SK-N-SH (cell line): ENCODE measurements at regions not wholly inside any gene's neighbourhood (a gene's known extent, or its start where the extent isn't known, plus 50 kb on each side); places are given as distances from the start of the nearest gene placed in this dataset.

Experiments used
- CTCF ChIA-PET: fragments of 300-600, 350-600 bp; formaldehyde crosslinking; extraction: SDS; loops from one replicate; lab custom pipeline; 2021; lab: Yijun Ruan, JAX
- POLR2A ChIA-PET: fragments of 350-600 bp; sonication (Branson Sonifier 250); formaldehyde crosslinking; extraction: SDS; loops from one replicate; lab custom pipeline; 2020; ENCODE audit warnings: antibody characterized with exemption, inconsistent platforms; lab: Yijun Ruan, JAX
- DNase-seq: peaks from one replicate; pipeline ENCODE4 v3.0.0; 2012
- H2AFZ ChIP-seq: fragments of 200-600 bp; sonication (generic); 2 replicates; pipeline ENCODE4 v1.8.1; 2016; ENCODE audit warnings: antibody characterized with exemption, mild to moderate bottlenecking, low read depth
- H3F3A ChIP-seq: fragments of 200-600 bp; sonication (generic); replicated peaks from 2 replicates; pipeline ENCODE3; 2016; ENCODE audit warnings: antibody characterized with exemption, mild to moderate bottlenecking; ENCODE audit not compliant: insufficient read depth
- H3K27ac ChIP-seq, 2 experiments: fragments of 200-500 bp in 1 of 2; fragments of 200-600 bp in 1 of 2; sonication (Bioruptor generic) in 1 of 2; sonication (generic), shearing (Covaris generic) in 1 of 2; 2 replicates each; pipeline versions ENCODE4 v1.5.1 to v1.6.1; 2014 to 2016; ENCODE audit warnings: low read depth in 2 of 2, inconsistent platforms in 1 of 2, low read length in 1 of 2, mild to moderate bottlenecking in 1 of 2, mixed read lengths in 1 of 2
- H3K27me3 ChIP-seq: fragments of 200-600 bp; sonication (generic), shearing (Covaris generic); 2 replicates; pipeline ENCODE4 v1.6.1; 2016; ENCODE audit warnings: mixed run types; ENCODE audit not compliant: insufficient read depth
- H3K36me3 ChIP-seq, 2 experiments: fragments of 200-500 bp in 1 of 2; fragments of 200-600 bp in 1 of 2; sonication (Bioruptor generic) in 1 of 2; sonication (generic) in 1 of 2; replicated peaks in 1 of 2; 2 replicates each; pipeline versions ENCODE3 to v1.5.1; 2014 to 2016; ENCODE audit warnings: low read length in 1 of 2, mild to moderate bottlenecking in 1 of 2; ENCODE audit not compliant: insufficient read depth in 2 of 2, control insufficient read depth in 1 of 2
- H3K4me1 ChIP-seq, 2 experiments: fragments of 200-500 bp in 1 of 2; fragments of 200-600 bp in 1 of 2; sonication (Bioruptor generic) in 1 of 2; sonication (generic), shearing (Covaris generic) in 1 of 2; 2 replicates each; pipeline versions ENCODE4 v1.5.1 to v1.6.1; 2014 to 2016; ENCODE audit warnings: low read depth in 1 of 2, low read length in 1 of 2, mixed run types in 1 of 2; ENCODE audit not compliant: insufficient read depth in 2 of 2, control insufficient read depth in 1 of 2
- H3K4me2 ChIP-seq: fragments of 200-600 bp; sonication (generic), shearing (Covaris generic); 2 replicates; pipeline ENCODE4 v1.6.1; 2017; ENCODE audit warnings: mixed run types
- H3K4me3 ChIP-seq, 2 experiments: fragments of 200-500 bp in 1 of 2; fragments of 200-600 bp in 1 of 2; sonication (Bioruptor generic) in 1 of 2; sonication (generic), shearing (Covaris generic) in 1 of 2; 2 replicates each; pipeline versions ENCODE4 v1.5.1 to v1.8.1; 2014 to 2016; ENCODE audit warnings: low read depth in 2 of 2, inconsistent platforms in 1 of 2, low read length in 1 of 2, mild to moderate bottlenecking in 1 of 2, mixed read lengths in 1 of 2, moderate library complexity in 1 of 2
- H3K79me2 ChIP-seq: fragments of 200-600 bp; sonication (generic); 2 replicates; pipeline ENCODE4 v1.8.1; 2017; ENCODE audit warnings: mild to moderate bottlenecking; ENCODE audit not compliant: insufficient read depth
- H3K9ac ChIP-seq: fragments of 200-600 bp; sonication (generic); 2 replicates; pipeline ENCODE4 v1.6.1; 2017; ENCODE audit warnings: mixed run types
- H3K9me2 ChIP-seq: fragments of 200-600 bp; sonication (generic); 2 replicates; pipeline ENCODE4 v1.6.1; 2017; ENCODE audit warnings: mixed run types
- H3K9me3 ChIP-seq: fragments of 200-600 bp; sonication (generic); 2 replicates; pipeline ENCODE4 v1.6.1; 2017; ENCODE audit warnings: mixed run types, mild to moderate bottlenecking, moderate library complexity
- H4K20me1 ChIP-seq: fragments of 200-600 bp; sonication (generic); 2 replicates; pipeline ENCODE4 v1.6.1; 2017; ENCODE audit warnings: mild to moderate bottlenecking, mixed run types; ENCODE audit not compliant: insufficient read depth
- EP300 ChIP-seq, 2 experiments: IDR thresholded peaks; 2 replicates each; pipeline versions ENCODE4 v1.4.0 to v1.6.1; 2012; ENCODE audit warnings: borderline replicate concordance in 1 of 2, low read depth in 1 of 2, low read length in 1 of 2
- FOXM1 ChIP-seq: IDR thresholded peaks from 2 replicates; pipeline ENCODE4 v1.4.0; 2012; ENCODE audit warnings: low read depth, mild to moderate bottlenecking
- GABPA ChIP-seq: IDR thresholded peaks from 2 replicates; pipeline ENCODE4 v1.4.0; 2012; ENCODE audit warnings: low read depth, mild to moderate bottlenecking
- MEF2A ChIP-seq: IDR thresholded peaks from 2 replicates; pipeline ENCODE4 v1.4.0; 2012; ENCODE audit warnings: low read depth, borderline replicate concordance
- RXRA ChIP-seq: IDR thresholded peaks from 2 replicates; pipeline ENCODE4 v1.4.0; 2012; ENCODE audit warnings: low read depth, mild to moderate bottlenecking, borderline replicate concordance
- SMC3 ChIP-seq: IDR thresholded peaks from 2 replicates; pipeline ENCODE4 v1.6.1; 2012; ENCODE audit warnings: low read depth, low read length, improper control_type of control experiment
- WGBS: methylation state at CpG from one replicate; pipeline ENCODE4 v1.1.6; 2017; ENCODE audit warnings: low lambda C conversion rate; 5-methylcytosine and 5-hydroxymethylcytosine counted together
- TF ChIP-seq, protein P1 (sequence below): IDR thresholded peaks from 2 replicates; pipeline ENCODE4 v1.4.0; 2012; ENCODE audit warnings: low read depth
- TF ChIP-seq, protein P2 (sequence below): IDR thresholded peaks from 2 replicates; pipeline ENCODE4; 2012
- TF ChIP-seq, protein P3 (sequence below): IDR thresholded peaks from 2 replicates; pipeline ENCODE4 v1.4.0; 2012; ENCODE audit warnings: low read depth, borderline replicate concordance
- TF ChIP-seq, protein P4 (sequence below): fragments of 200-600 bp; sonication (generic); IDR thresholded peaks from 2 replicates; pipeline ENCODE4 v1.6.1; 2017; ENCODE audit warnings: antibody characterized with exemption, mild to moderate bottlenecking, moderate library complexity
- TF ChIP-seq, protein P5 (sequence below): fragments of 150-350 bp; IDR thresholded peaks from 2 replicates; pipeline ENCODE4 v1.6.1; 2016; ENCODE audit warnings: mild to moderate bottlenecking, low read depth, low read length
- TF ChIP-seq, protein P6 (sequence below): IDR thresholded peaks from 2 replicates; pipeline ENCODE4 v1.6.1; 2012; ENCODE audit warnings: mild to moderate bottlenecking, low read depth, low read length, moderate library complexity

DNA sequence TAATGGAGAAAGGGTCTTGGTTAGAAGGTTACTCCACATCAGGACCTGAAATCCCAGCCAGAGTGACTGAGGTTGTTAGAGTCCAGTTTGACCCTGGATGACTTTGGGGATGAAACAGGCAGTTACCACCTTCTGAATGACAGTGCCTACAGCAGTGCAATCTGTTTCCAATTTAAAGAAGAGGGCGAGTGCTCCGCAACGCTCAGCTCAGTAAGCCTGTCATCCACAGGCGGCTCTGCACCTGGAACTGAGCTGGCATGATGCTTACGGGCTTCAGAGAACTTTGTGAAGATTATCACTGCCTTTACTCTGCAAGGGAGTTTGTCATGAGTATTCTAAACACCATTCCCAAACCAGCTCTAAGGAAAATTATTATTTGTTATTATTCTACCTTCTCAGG is 127.7 kb upstream of the SLC24A5 start (continued):
- TF ChIP-seq, protein P1, sequence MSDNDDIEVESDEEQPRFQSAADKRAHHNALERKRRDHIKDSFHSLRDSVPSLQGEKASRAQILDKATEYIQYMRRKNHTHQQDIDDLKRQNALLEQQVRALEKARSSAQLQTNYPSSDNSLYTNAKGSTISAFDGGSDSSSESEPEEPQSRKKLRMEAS: no peak
- no peak for TF ChIP-seq GABPA
- TF ChIP-seq, protein P2, sequence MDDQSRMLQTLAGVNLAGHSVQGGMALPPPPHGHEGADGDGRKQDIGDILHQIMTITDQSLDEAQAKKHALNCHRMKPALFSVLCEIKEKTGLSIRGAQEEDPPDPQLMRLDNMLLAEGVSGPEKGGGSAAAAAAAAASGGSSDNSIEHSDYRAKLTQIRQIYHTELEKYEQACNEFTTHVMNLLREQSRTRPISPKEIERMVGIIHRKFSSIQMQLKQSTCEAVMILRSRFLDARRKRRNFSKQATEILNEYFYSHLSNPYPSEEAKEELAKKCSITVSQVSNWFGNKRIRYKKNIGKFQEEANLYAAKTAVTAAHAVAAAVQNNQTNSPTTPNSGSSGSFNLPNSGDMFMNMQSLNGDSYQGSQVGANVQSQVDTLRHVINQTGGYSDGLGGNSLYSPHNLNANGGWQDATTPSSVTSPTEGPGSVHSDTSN: no peak
- TF ChIP-seq, protein P3, sequence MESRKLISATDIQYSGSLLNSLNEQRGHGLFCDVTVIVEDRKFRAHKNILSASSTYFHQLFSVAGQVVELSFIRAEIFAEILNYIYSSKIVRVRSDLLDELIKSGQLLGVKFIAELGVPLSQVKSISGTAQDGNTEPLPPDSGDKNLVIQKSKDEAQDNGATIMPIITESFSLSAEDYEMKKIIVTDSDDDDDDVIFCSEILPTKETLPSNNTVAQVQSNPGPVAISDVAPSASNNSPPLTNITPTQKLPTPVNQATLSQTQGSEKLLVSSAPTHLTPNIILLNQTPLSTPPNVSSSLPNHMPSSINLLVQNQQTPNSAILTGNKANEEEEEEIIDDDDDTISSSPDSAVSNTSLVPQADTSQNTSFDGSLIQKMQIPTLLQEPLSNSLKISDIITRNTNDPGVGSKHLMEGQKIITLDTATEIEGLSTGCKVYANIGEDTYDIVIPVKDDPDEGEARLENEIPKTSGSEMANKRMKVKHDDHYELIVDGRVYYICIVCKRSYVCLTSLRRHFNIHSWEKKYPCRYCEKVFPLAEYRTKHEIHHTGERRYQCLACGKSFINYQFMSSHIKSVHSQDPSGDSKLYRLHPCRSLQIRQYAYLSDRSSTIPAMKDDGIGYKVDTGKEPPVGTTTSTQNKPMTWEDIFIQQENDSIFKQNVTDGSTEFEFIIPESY: no peak

DNA sequence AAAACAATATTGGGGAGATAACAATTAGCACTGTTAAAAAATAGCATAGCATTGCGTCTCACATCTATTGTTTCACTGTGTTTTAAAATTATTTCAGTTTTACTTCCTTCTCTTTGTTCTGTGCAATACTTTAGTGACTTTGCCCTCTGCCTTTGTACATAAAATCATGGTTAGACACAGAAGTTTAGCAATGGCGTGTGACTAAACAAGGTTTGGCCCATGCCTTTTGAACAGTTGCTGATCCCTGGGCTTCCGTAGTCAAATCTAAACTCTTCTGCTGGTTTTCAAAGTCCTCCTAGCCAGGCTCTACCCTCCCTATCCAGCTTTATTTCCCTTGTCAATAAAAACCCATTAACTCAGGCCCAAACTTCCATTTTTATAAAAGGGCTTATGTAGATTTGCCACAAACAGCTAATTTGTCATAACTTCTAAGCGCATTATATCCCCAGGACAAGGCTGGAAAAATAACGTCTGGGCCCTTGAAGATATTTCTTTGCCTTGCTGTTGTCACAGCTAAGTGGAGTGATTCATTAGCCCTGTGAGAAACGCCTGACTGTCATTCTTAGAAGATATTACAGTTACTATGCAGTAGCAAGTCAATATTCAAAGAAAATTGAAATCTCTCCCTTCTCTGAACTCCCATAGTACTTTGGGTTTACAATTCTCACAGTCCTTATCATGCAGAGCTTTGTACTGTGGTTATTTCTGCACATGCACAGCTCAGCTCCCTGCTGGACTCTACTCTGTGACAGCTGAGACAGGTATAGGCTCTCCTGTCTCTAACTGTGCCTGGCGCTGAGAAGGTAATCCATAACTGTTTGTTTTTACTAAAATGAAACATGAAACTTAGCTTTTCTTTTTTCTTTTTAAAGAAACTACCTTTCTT is 123.4 kb upstream of the SLC24A5 start:
- ChIA-PET CTCF (interaction anchor here (1.0 to 1.4 kb wide), 3 partner anchors 9 to 281 kb away, joined by 3 to 5 read pairs (median 4); no protein-coding TSS in a partner anchor), POLR2A (no interaction called here)
- Histone ChIP-seq H3K9ac (no peak overlapping the region), H3K4me3 (no peak overlapping the region), H2AFZ (no peak overlapping the region), H3K36me3 (no peaks in the 10 kb centered on the region), H4K20me1 (no peaks in the 10 kb centered on the region), H3K4me2 (no peak overlapping the region), H3K27me3 (no peaks in the 10 kb centered on the region), H3K27ac (no peak overlapping the region), H3F3A (no peaks in the 10 kb centered on the region), H3K9me2 (no peaks in the 10 kb centered on the region), H3K79me2 (no peaks in the 10 kb centered on the region), H3K4me1 (peaks cover 0 to 8% of the 10 kb centered on the region in 2 experiments; a peak in 2 of 4 replicates), H3K9me3 (no peaks in the 10 kb centered on the region)
- DNase-seq: no peak
- 44% methylated on average over 7 of the region's 7 CpGs for WGBS
- TF ChIP-seq, protein P4, sequence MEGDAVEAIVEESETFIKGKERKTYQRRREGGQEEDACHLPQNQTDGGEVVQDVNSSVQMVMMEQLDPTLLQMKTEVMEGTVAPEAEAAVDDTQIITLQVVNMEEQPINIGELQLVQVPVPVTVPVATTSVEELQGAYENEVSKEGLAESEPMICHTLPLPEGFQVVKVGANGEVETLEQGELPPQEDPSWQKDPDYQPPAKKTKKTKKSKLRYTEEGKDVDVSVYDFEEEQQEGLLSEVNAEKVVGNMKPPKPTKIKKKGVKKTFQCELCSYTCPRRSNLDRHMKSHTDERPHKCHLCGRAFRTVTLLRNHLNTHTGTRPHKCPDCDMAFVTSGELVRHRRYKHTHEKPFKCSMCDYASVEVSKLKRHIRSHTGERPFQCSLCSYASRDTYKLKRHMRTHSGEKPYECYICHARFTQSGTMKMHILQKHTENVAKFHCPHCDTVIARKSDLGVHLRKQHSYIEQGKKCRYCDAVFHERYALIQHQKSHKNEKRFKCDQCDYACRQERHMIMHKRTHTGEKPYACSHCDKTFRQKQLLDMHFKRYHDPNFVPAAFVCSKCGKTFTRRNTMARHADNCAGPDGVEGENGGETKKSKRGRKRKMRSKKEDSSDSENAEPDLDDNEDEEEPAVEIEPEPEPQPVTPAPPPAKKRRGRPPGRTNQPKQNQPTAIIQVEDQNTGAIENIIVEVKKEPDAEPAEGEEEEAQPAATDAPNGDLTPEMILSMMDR: no peak
- TF ChIP-seq RXRA (no peak), MEF2A (no peak), SMC3 (no peak), GABPA (no peak), FOXM1 (no peak), EP300 (IDR thresholded peaks at IDR 0.05; ENCODE audit: borderline replicate concordance in 1 of 2, low read depth in 1 of 2, low read length in 1 of 2) (no peak)
- TF ChIP-seq, protein P5, sequence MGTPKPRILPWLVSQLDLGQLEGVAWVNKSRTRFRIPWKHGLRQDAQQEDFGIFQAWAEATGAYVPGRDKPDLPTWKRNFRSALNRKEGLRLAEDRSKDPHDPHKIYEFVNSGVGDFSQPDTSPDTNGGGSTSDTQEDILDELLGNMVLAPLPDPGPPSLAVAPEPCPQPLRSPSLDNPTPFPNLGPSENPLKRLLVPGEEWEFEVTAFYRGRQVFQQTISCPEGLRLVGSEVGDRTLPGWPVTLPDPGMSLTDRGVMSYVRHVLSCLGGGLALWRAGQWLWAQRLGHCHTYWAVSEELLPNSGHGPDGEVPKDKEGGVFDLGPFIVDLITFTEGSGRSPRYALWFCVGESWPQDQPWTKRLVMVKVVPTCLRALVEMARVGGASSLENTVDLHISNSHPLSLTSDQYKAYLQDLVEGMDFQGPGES: no peak
- TF ChIP-seq, protein P6, sequence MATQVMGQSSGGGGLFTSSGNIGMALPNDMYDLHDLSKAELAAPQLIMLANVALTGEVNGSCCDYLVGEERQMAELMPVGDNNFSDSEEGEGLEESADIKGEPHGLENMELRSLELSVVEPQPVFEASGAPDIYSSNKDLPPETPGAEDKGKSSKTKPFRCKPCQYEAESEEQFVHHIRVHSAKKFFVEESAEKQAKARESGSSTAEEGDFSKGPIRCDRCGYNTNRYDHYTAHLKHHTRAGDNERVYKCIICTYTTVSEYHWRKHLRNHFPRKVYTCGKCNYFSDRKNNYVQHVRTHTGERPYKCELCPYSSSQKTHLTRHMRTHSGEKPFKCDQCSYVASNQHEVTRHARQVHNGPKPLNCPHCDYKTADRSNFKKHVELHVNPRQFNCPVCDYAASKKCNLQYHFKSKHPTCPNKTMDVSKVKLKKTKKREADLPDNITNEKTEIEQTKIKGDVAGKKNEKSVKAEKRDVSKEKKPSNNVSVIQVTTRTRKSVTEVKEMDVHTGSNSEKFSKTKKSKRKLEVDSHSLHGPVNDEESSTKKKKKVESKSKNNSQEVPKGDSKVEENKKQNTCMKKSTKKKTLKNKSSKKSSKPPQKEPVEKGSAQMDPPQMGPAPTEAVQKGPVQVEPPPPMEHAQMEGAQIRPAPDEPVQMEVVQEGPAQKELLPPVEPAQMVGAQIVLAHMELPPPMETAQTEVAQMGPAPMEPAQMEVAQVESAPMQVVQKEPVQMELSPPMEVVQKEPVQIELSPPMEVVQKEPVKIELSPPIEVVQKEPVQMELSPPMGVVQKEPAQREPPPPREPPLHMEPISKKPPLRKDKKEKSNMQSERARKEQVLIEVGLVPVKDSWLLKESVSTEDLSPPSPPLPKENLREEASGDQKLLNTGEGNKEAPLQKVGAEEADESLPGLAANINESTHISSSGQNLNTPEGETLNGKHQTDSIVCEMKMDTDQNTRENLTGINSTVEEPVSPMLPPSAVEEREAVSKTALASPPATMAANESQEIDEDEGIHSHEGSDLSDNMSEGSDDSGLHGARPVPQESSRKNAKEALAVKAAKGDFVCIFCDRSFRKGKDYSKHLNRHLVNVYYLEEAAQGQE: no peak
